GM21619 (cell line): ENCODE measurements at regions not wholly inside any gene's neighbourhood (a gene's known extent, or its start where the extent isn't known, plus 50 kb on each side); places are given as distances from the start of the nearest gene placed in this dataset.

Experiments used
- ATAC-seq: cut with Tn5 transposase; IDR thresholded peaks from one replicate; pipeline ENCODE4 v1.9.1; 2021; ENCODE audit not compliant: unreplicated experiment

- ATAC-seq, result no peak
Measured at GRCh38 chr1:56320464-56321149, 258.8 kb downstream of the PLPP3 start.

- no peak for ATAC-seq
Measured at GRCh38 chr1:56317722-56318121, 261.6 kb downstream of the PLPP3 start.

- no peak for ATAC-seq
Measured at GRCh38 chr1:56315293-56315942, 263.9 kb downstream of the PLPP3 start.

GRCh38 chr1:56313560-56313959, 265.8 kb downstream of the PLPP3 start:
- ATAC-seq, result no peak

GRCh38 chr1:56311766-56312165, 267.6 kb downstream of the PLPP3 start:
- ATAC-seq, result no peak

- no peak for ATAC-seq
Measured at GRCh38 chr1:56310945-56311344, 268.4 kb downstream of the PLPP3 start.

- no peak for ATAC-seq
Measured at GRCh38 chr1:56309065-56309464, 270.3 kb downstream of the PLPP3 start.

GRCh38 chr1:56304975-56305374, 274.4 kb downstream of the PLPP3 start:
- no peak for ATAC-seq

- no peak for ATAC-seq
Measured at GRCh38 chr1:56303805-56304204, 275.6 kb downstream of the PLPP3 start.

GRCh38 chr1:56302878-56303277, 276.5 kb downstream of the PLPP3 start:
- no peak for ATAC-seq

GRCh38 chr1:56301791-56302190, 277.6 kb downstream of the PLPP3 start:
- ATAC-seq, result no peak

- no peak for ATAC-seq
Measured at GRCh38 chr1:56300836-56301235, 278.5 kb downstream of the PLPP3 start.

- no peak for ATAC-seq
Measured at GRCh38 chr1:56298866-56299265, 280.5 kb downstream of the PLPP3 start.

GRCh38 chr1:56297904-56298303, 281.5 kb downstream of the PLPP3 start:
- ATAC-seq, result no peak

- no peak for ATAC-seq
Measured at GRCh38 chr1:56297208-56297607, 282.2 kb downstream of the PLPP3 start.

- ATAC-seq, result peak; percentile 62
Measured at GRCh38 chr1:56295949-56296929, 283.1 kb downstream of the PLPP3 start.

GRCh38 chr1:56291374-56291919, 287.9 kb downstream of the PLPP3 start:
- no peak for ATAC-seq

GRCh38 chr1:56289260-56289659, 290.1 kb downstream of the PLPP3 start:
- ATAC-seq, result no peak

- no peak for ATAC-seq
Measured at GRCh38 chr1:56287721-56288120, 291.6 kb downstream of the PLPP3 start.

GRCh38 chr1:56286956-56287355, 292.4 kb downstream of the PLPP3 start:
- ATAC-seq, result no peak

- no peak for ATAC-seq
Measured at GRCh38 chr1:56286506-56286905, 292.9 kb downstream of the PLPP3 start.
